ENCODE measurements at regions not wholly inside any gene's neighbourhood (a gene's known extent, or its start where the extent isn't known, plus 50 kb on each side); places are given as distances from the start of the nearest gene placed in this dataset.
"Not testable (repeated sequence)": the region's sequence is repeated elsewhere in the genome, so short reads cannot be mapped to it uniquely, and the experiment has no call there.

- DNase-seq (ENCODE audit: low read depth in 1 of 2, low spot score in 1 of 2), result no peak
- Histone ChIP-seq H3K36me3 (no peaks in the 10 kb centered on the region), H3K27me3 (no peaks in the 10 kb centered on the region), H3K27ac (no peak overlapping the region), H3K4me3 (no peak overlapping the region), H3K9me3 (ENCODE audit: low read depth) (no peaks in the 10 kb centered on the region), H3K4me1 (ENCODE audit: low read depth) (no peaks in the 10 kb centered on the region)
- TF ChIP-seq CTCF (IDR thresholded peaks at IDR 0.05; ENCODE audit: low read depth, low read length), result no peak
Measured at GRCh38 chr18:22827741-22828140, 105.4 kb upstream of the RBBP8 start.

- no peaks in the 10 kb centered on the region for H3K4me1 ChIP-seq (ENCODE audit: low read depth)
- DNase-seq (ENCODE audit: low read depth in 1 of 2, low spot score in 1 of 2), result no peak
- no peak overlapping the region for H3K27ac ChIP-seq
- H3K9me3 ChIP-seq (ENCODE audit: low read depth), result no peaks in the 10 kb centered on the region
- no peaks in the 10 kb centered on the region for H3K36me3 ChIP-seq
- TF ChIP-seq CTCF (IDR thresholded peaks at IDR 0.05; ENCODE audit: low read depth, low read length), result no peak
- no peaks in the 10 kb centered on the region for H3K27me3 ChIP-seq
- H3K4me3 ChIP-seq, result no peak overlapping the region
Measured at GRCh38 chr18:22828171-22828570, 105.0 kb upstream of the RBBP8 start.

- DNase-seq (ENCODE audit: low read depth in 1 of 2, low spot score in 1 of 2); H3K4me3 ChIP-seq; H3K27me3 ChIP-seq; H3K4me1 ChIP-seq (ENCODE audit: low read depth); H3K27ac ChIP-seq; H3K36me3 ChIP-seq; H3K9me3 ChIP-seq (ENCODE audit: low read depth): not testable (repeated sequence)
Measured at GRCh38 chr18:22828583-22828982, 104.5 kb upstream of the RBBP8 start.

- Histone ChIP-seq H3K4me3 (no peak overlapping the region), H3K27ac (no peak overlapping the region), H3K9me3 (ENCODE audit: low read depth) (no peaks in the 10 kb centered on the region), H3K4me1 (ENCODE audit: low read depth) (no peaks in the 10 kb centered on the region), H3K36me3 (no peaks in the 10 kb centered on the region), H3K27me3 (no peaks in the 10 kb centered on the region)
- DNase-seq (ENCODE audit: low read depth in 1 of 2, low spot score in 1 of 2), result no peak
- no peak for TF ChIP-seq CTCF (IDR thresholded peaks at IDR 0.05; ENCODE audit: low read depth, low read length)
Measured at GRCh38 chr18:22829781-22830180, 103.3 kb upstream of the RBBP8 start.

GRCh38 chr18:22830511-22830910 lies 102.6 kb upstream of the RBBP8 start:
- H3K9me3 ChIP-seq (ENCODE audit: low read depth), result no peaks in the 10 kb centered on the region
- H3K4me1 ChIP-seq (ENCODE audit: low read depth), result no peaks in the 10 kb centered on the region
- no peak overlapping the region for H3K4me3 ChIP-seq
- TF ChIP-seq CTCF (IDR thresholded peaks at IDR 0.05; ENCODE audit: low read depth, low read length), result no peak
- DNase-seq (ENCODE audit: low read depth in 1 of 2, low spot score in 1 of 2), result no peak
- no peaks in the 10 kb centered on the region for H3K27me3 ChIP-seq
- H3K36me3 ChIP-seq, result no peaks in the 10 kb centered on the region
- no peak overlapping the region for H3K27ac ChIP-seq

GRCh38 chr18:22831441-22831904 lies 101.7 kb upstream of the RBBP8 start:
- no peak for TF ChIP-seq CTCF (IDR thresholded peaks at IDR 0.05; ENCODE audit: low read depth, low read length)
- Histone ChIP-seq H3K4me3 (no peak overlapping the region), H3K27ac (no peak overlapping the region), H3K27me3 (no peaks in the 10 kb centered on the region), H3K36me3 (no peaks in the 10 kb centered on the region), H3K9me3 (ENCODE audit: low read depth) (no peaks in the 10 kb centered on the region), H3K4me1 (ENCODE audit: low read depth) (no peaks in the 10 kb centered on the region)
- DNase-seq (ENCODE audit: low read depth in 1 of 2, low spot score in 1 of 2), result peak in 1 of 2 donors; percentile 83
